Lung (tissue), 11 donors: ENCODE measurements at regions not wholly inside any gene's neighbourhood (a gene's known extent, or its start where the extent isn't known, plus 50 kb on each side); places are given as distances from the start of the nearest gene placed in this dataset.

Source experiments
- ATAC-seq: fragments of 200-7000 bp; cut with Tn5 transposase; one replicate; pipeline ENCODE4 v1.9.1; 2020; ENCODE audit warnings: moderate number of reproducible peaks; ENCODE audit not compliant: insufficient read depth, low FRiP score
- DNase-seq, 3 donors: peaks; one replicate each; pipeline ENCODE4 v3.0.0-alpha.2; 2013 to 2017
- H3K27ac ChIP-seq, 2 donors: one replicate each; pipeline ENCODE4 v1.5.1; 2013; ENCODE audit warnings: mild to moderate bottlenecking in 2 of 2, moderate library complexity in 2 of 2, control low read depth in 1 of 2, inconsistent platforms in 1 of 2, low read depth in 1 of 2, low read length in 1 of 2
- H3K27me3 ChIP-seq, 3 donors: one replicate each; pipeline ENCODE4 v1.5.1; 2013; ENCODE audit warnings: low read length in 2 of 3; ENCODE audit not compliant: control insufficient read depth in 3 of 3, insufficient read depth in 3 of 3
- H3K36me3 ChIP-seq, 4 donors: one replicate each; pipeline ENCODE4 v1.5.1; 2013; ENCODE audit warnings: low read length in 4 of 4, mild to moderate bottlenecking in 1 of 4, moderate library complexity in 1 of 4; ENCODE audit not compliant: control insufficient read depth in 4 of 4, insufficient read depth in 4 of 4
- H3K4me1 ChIP-seq, 5 donors: one replicate each; pipeline ENCODE4 v1.5.1; 2013; ENCODE audit warnings: low read length in 5 of 5, mild to moderate bottlenecking in 2 of 5, moderate library complexity in 1 of 5; ENCODE audit not compliant: control insufficient read depth in 5 of 5, insufficient read depth in 5 of 5
- H3K4me3 ChIP-seq: one replicate; pipeline ENCODE4 v1.5.1; 2013; ENCODE audit warnings: mild to moderate bottlenecking, control low read depth, moderate library complexity
- H3K9ac ChIP-seq, 2 donors: one replicate each; pipeline ENCODE4 v1.5.1; 2013; ENCODE audit warnings: low read length in 2 of 2, control low read depth in 1 of 2; ENCODE audit not compliant: insufficient read depth in 1 of 2
- H3K9me3 ChIP-seq, 4 donors: one replicate each; pipeline ENCODE4 v1.5.1; 2013; ENCODE audit warnings: low read length in 3 of 4, mild to moderate bottlenecking in 1 of 4, moderate library complexity in 1 of 4; ENCODE audit not compliant: control insufficient read depth in 4 of 4, insufficient read depth in 3 of 4
- CTCF ChIP-seq: IDR thresholded peaks from 2 replicates; pipeline ENCODE4 v1.5.1; 2012; ENCODE audit warnings: mild to moderate bottlenecking; ENCODE audit errors: control extremely low read depth, extremely low read depth
- WGBS, 2 donors: extraction: QIAGEN DNeasy Blood & Tissue Kit; methylation state at CpG; one replicate each; pipeline ENCODE4 v1.1.7; 2013; 5-methylcytosine and 5-hydroxymethylcytosine counted together
- donor health status: control.
- donor health status: control.
- donor health status: Bipolar disorder and iron deficiency.
- donor health status: healthy.
- donor health status: DM: yes; HTN: yes; CAD: no.

- H3K27me3 ChIP-seq: no peaks in the 10 kb centered on the region
- 67 to 76% methylated on average over 6 of the region's 6 CpGs for WGBS, 2 donors
- H3K9me3 ChIP-seq: no peaks in the 10 kb centered on the region
- DNase-seq: peak in 2 of 3 donors; percentile 77 to 78
- H3K4me3 ChIP-seq: no peak overlapping the region
- ATAC-seq: no peak
- no peak overlapping the region for H3K9ac ChIP-seq
- no peak for TF ChIP-seq CTCF
- no peak overlapping the region for H3K27ac ChIP-seq
- peaks cover 0 to 30% (median 12%) of the 10 kb centered on the region in 5 donors for H3K4me1 ChIP-seq
- no peaks in the 10 kb centered on the region for H3K36me3 ChIP-seq
Observed at GRCh38 chr7:42700406-42701327, 211.2 kb downstream of the C7orf25 start.

- peaks cover 0 to 37% (median 12%) of the 10 kb centered on the region in 5 donors for H3K4me1 ChIP-seq
- H3K36me3 ChIP-seq: no peaks in the 10 kb centered on the region
- H3K27me3 ChIP-seq: no peaks in the 10 kb centered on the region
- H3K9me3 ChIP-seq: no peaks in the 10 kb centered on the region
- no peak for TF ChIP-seq CTCF
- 71 to 78% methylated on average over 11 of the region's 11 CpGs for WGBS, 2 donors
- H3K4me3 ChIP-seq: no peak overlapping the region
- no peak for DNase-seq
- no peak overlapping the region for H3K9ac ChIP-seq
- no peak overlapping the region for H3K27ac ChIP-seq
- no peak for ATAC-seq
Observed at GRCh38 chr7:42699380-42700178, 212.3 kb downstream of the C7orf25 start.

- WGBS, 2 donors: 82 to 84% methylated on average over 7 of the region's 7 CpGs
- no peaks in the 10 kb centered on the region for H3K36me3 ChIP-seq
- no peak overlapping the region for H3K9ac ChIP-seq
- ATAC-seq (no peak), DNase-seq (peak in 2 of 3 donors; percentile 83 to 89)
- no peak overlapping the region for H3K27ac ChIP-seq
- peaks cover 0 to 37% (median 12%) of the 10 kb centered on the region in 5 donors for H3K4me1 ChIP-seq
- H3K4me3 ChIP-seq: no peak overlapping the region
- H3K27me3 ChIP-seq: no peaks in the 10 kb centered on the region
- H3K9me3 ChIP-seq: no peaks in the 10 kb centered on the region
- no peak for TF ChIP-seq CTCF
Observed at GRCh38 chr7:42698600-42699374, 213.1 kb downstream of the C7orf25 start.
